Amygdala (tissue), 56 donors: ENCODE measurements at regions not wholly inside any gene's neighbourhood (a gene's known extent, or its start where the extent isn't known, plus 50 kb on each side); places are given as distances from the start of the nearest gene placed in this dataset.

Experiments
- DNase-seq, 56 donors: peaks; one replicate each; lab custom pipeline; 2025; lab: John Stamatoyannopoulos, UW

GRCh38 chr6:90835596-90836212 lies 248.8 kb upstream of the MAP3K7 start:
- DNase-seq = no peak

- no peak for DNase-seq
Observed at GRCh38 chr6:90829311-90829710, 242.4 kb upstream of the MAP3K7 start.

GRCh38 chr6:90820436-90820835 lies 233.6 kb upstream of the MAP3K7 start:
- DNase-seq = no peak

- no peak for DNase-seq
Observed at GRCh38 chr6:90819483-90819882, 232.6 kb upstream of the MAP3K7 start.

- DNase-seq = no peak
Observed at GRCh38 chr6:90818163-90818562, 231.3 kb upstream of the MAP3K7 start.

- DNase-seq = no peak
Observed at GRCh38 chr6:90816764-90817163, 229.9 kb upstream of the MAP3K7 start.

GRCh38 chr6:90811596-90812226 lies 224.8 kb upstream of the MAP3K7 start:
- no peak for DNase-seq

GRCh38 chr6:90809035-90809434 lies 222.2 kb upstream of the MAP3K7 start:
- DNase-seq = no peak

- no peak for DNase-seq
Observed at GRCh38 chr6:90807791-90808701, 221.2 kb upstream of the MAP3K7 start.

- no peak for DNase-seq
Observed at GRCh38 chr6:90805619-90806155, 218.8 kb upstream of the MAP3K7 start.

- DNase-seq = no peak
Observed at GRCh38 chr6:90803956-90804355, 217.1 kb upstream of the MAP3K7 start.

GRCh38 chr6:90795078-90795477 lies 208.2 kb upstream of the MAP3K7 start:
- no peak for DNase-seq

GRCh38 chr6:90793771-90794170 lies 206.9 kb upstream of the MAP3K7 start:
- no peak for DNase-seq

GRCh38 chr6:90790696-90791095 lies 203.8 kb upstream of the MAP3K7 start:
- DNase-seq = no peak

GRCh38 chr6:90790058-90790457 lies 203.2 kb upstream of the MAP3K7 start:
- no peak for DNase-seq

GRCh38 chr6:90788781-90789180 lies 201.9 kb upstream of the MAP3K7 start:
- no peak for DNase-seq

GRCh38 chr6:90787446-90787845 lies 200.6 kb upstream of the MAP3K7 start:
- no peak for DNase-seq

GRCh38 chr6:90780778-90781177 lies 193.9 kb upstream of the MAP3K7 start:
- DNase-seq = no peak

GRCh38 chr6:90780141-90780540 lies 193.3 kb upstream of the MAP3K7 start:
- DNase-seq = no peak

GRCh38 chr6:90778417-90779203 lies 191.7 kb upstream of the MAP3K7 start:
- no peak for DNase-seq
